HCT116 (cell line): ENCODE measurements at regions not wholly inside any gene's neighbourhood (a gene's known extent, or its start where the extent isn't known, plus 50 kb on each side); places are given as distances from the start of the nearest gene placed in this dataset.

Source experiments
- ATAC-seq: fragments of 200-7000 bp; cut with Tn5 transposase; 2 replicates; pipeline ENCODE4 v1.9.1; 2020; ENCODE audit warnings: mild to moderate bottlenecking, moderate library complexity
- BruUV-seq: library from RNA; stranded (reverse); fragments of 400-500 nt; replicated peaks from 2 replicates; lab custom pipeline; 2021; lab: Mats Ljungman, UMichigan
- CTCF ChIA-PET: fragments of 300-600 bp; sonication (Branson Sonifier 250); formaldehyde crosslinking; loops from one replicate; lab custom pipeline; 2021; ENCODE audit warnings: antibody characterized with exemption; lab: Charles Lee
- POLR2A ChIA-PET: fragments of 300-600, 350-600 bp; sonication (Branson Sonifier 250); formaldehyde crosslinking; loops from one replicate; lab custom pipeline; 2021; ENCODE audit warnings: antibody characterized with exemption; lab: Charles Lee
- RAD21 ChIA-PET, 2 experiments: fragments of 300-600 bp; sonication (Branson Sonifier 250); formaldehyde crosslinking; loops; one replicate each; lab custom pipeline; 2023; ENCODE audit warnings: low total read pairs in 2 of 2; ENCODE audit not compliant: uncharacterized antibody in 2 of 2, unreplicated experiment in 2 of 2, low non-redundant PET in 1 of 2; lab: Charles Lee
- DNase-seq: peaks from one replicate; pipeline ENCODE4 v3.0.0-alpha.2; 2010; ENCODE audit warnings: low read depth, low spot score
- H2AFZ ChIP-seq: fragments of 200-600 bp; shearing (Covaris generic), sonication (generic); 2 replicates; pipeline ENCODE4 v1.6.1; 2017; ENCODE audit warnings: low read depth, mixed run types, mixed read lengths, antibody characterized with exemption, low read length; ENCODE audit not compliant: poor library complexity, severe bottlenecking
- H3K27ac ChIP-seq: 2 replicates; pipeline ENCODE4 v1.5.1; 2012; ENCODE audit warnings: low read depth, low read length
- H3K27me3 ChIP-seq: fragments of 200-600 bp; sonication (generic); 2 replicates; pipeline ENCODE4 v1.6.1; 2016; ENCODE audit warnings: mixed run types, low read length, mixed read lengths; ENCODE audit not compliant: insufficient read depth
- H3K36me3 ChIP-seq, 2 experiments: fragments of 200-500 bp in 1 of 2; fragments of 200-600 bp in 1 of 2; sonication (Bioruptor generic) in 1 of 2; sonication (generic) in 1 of 2; 2 replicates each; pipeline versions ENCODE4 v1.5.1 to v1.6.1; 2014 to 2016; ENCODE audit warnings: low read length in 2 of 2, inconsistent platforms in 1 of 2, mixed read lengths in 1 of 2, mixed run types in 1 of 2; ENCODE audit not compliant: insufficient read depth in 2 of 2, control insufficient read depth in 1 of 2
- H3K4me1 ChIP-seq, 2 experiments: fragments of 200-600 bp in 1 of 2; sonication (generic) in 1 of 2; 2 replicates each; pipeline versions ENCODE4 v1.5.1 to v1.6.1; 2012 to 2017; ENCODE audit warnings: low read length in 2 of 2, inconsistent platforms in 1 of 2, mild to moderate bottlenecking in 1 of 2, mixed read lengths in 1 of 2, mixed run types in 1 of 2, moderate library complexity in 1 of 2; ENCODE audit not compliant: insufficient read depth in 2 of 2, control insufficient read depth in 1 of 2
- H3K4me2 ChIP-seq: fragments of 200-600 bp; sonication (generic); 2 replicates; pipeline ENCODE4 v1.6.1; 2017; ENCODE audit warnings: mixed run types, low read length, mixed read lengths
- H3K4me3 ChIP-seq, 2 experiments: fragments of 200-600 bp in 1 of 2; sonication (generic) in 1 of 2; replicated peaks in 1 of 2; 2 replicates each; pipeline ENCODE4 v1.5.1; 2011 to 2016; ENCODE audit warnings: low read length in 2 of 2, control low read depth in 1 of 2, low read depth in 1 of 2, mild to moderate bottlenecking in 1 of 2, mixed read lengths in 1 of 2, mixed run types in 1 of 2
- H3K79me2 ChIP-seq: fragments of 200-600 bp; sonication (generic); 2 replicates; pipeline ENCODE4 v1.6.1; 2017; ENCODE audit warnings: mild to moderate bottlenecking, mixed run types, low read length, moderate library complexity, mixed read lengths; ENCODE audit not compliant: insufficient read depth
- H3K9ac ChIP-seq: fragments of 200-600 bp; sonication (generic); 2 replicates; pipeline ENCODE4 v1.6.1; 2016; ENCODE audit warnings: low read length, mixed read lengths
- H3K9me2 ChIP-seq: fragments of 200-600 bp; sonication (generic), shearing (Covaris generic); 2 replicates; pipeline ENCODE4 v1.6.1; 2017; ENCODE audit warnings: mixed run types, mild to moderate bottlenecking, moderate library complexity; ENCODE audit not compliant: insufficient read depth
- H3K9me3 ChIP-seq, 2 experiments: fragments of 200-500 bp in 1 of 2; fragments of 200-600 bp in 1 of 2; sonication (Bioruptor generic) in 1 of 2; sonication (generic) in 1 of 2; 2 replicates each; pipeline ENCODE4 v1.6.1; 2014 to 2017; ENCODE audit warnings: low read length in 2 of 2, mixed read lengths in 2 of 2, inconsistent platforms in 1 of 2, low read depth in 1 of 2, mild to moderate bottlenecking in 1 of 2, mixed run types in 1 of 2, moderate library complexity in 1 of 2; ENCODE audit not compliant: control insufficient read depth in 1 of 2, insufficient read depth in 1 of 2
- H4K20me1 ChIP-seq: fragments of 200-600 bp; sonication (generic), shearing (Covaris generic); 2 replicates; pipeline ENCODE4 v1.6.1; 2017; ENCODE audit warnings: mixed run types, mild to moderate bottlenecking, moderate library complexity; ENCODE audit not compliant: insufficient read depth
- EGR1 ChIP-seq: IDR thresholded peaks from 2 replicates; pipeline ENCODE4 v1.6.1; 2012; ENCODE audit warnings: low read depth
- ELF1 ChIP-seq: IDR thresholded peaks from 2 replicates; pipeline ENCODE4 v1.6.1; 2012; ENCODE audit warnings: low read depth, borderline replicate concordance
- FOSL1 ChIP-seq: IDR thresholded peaks from 2 replicates; pipeline ENCODE4 v1.6.1; 2012; ENCODE audit warnings: low read depth
- POLR2AphosphoS5 ChIP-seq: IDR thresholded peaks from 2 replicates; pipeline ENCODE4 v1.6.1; 2011; ENCODE audit warnings: mild to moderate bottlenecking, low read depth, low read length, moderate library complexity
- SIN3A ChIP-seq: IDR thresholded peaks from 2 replicates; pipeline ENCODE4 v1.6.1; 2012; ENCODE audit warnings: low read depth
- SRF ChIP-seq: IDR thresholded peaks from 2 replicates; pipeline ENCODE4 v1.6.1; 2012; ENCODE audit warnings: low read depth
- YY1 ChIP-seq: IDR thresholded peaks from 2 replicates; pipeline ENCODE4 v1.6.1; 2011; ENCODE audit warnings: low read length, low read depth, moderate library complexity, mild to moderate bottlenecking; ENCODE audit not compliant: insufficient replicate concordance; ENCODE audit errors: extremely low read depth
- ZFX ChIP-seq: fragments of 450-650 bp; IDR thresholded peaks from 2 replicates; pipeline ENCODE4 v1.6.1; 2017
- ZNF274 ChIP-seq: fragments of 200-500 bp; sonication (Bioruptor generic); IDR thresholded peaks from 2 replicates; pipeline ENCODE4 v1.6.1; 2014; ENCODE audit warnings: mild to moderate bottlenecking, low read depth, low read length, inconsistent platforms
- intact Hi-C: fragments of 100-400 bp; cut with micrococcal nuclease; formaldehyde crosslinking; loops from 2 replicates; pipeline ENCODE4 v1.10.0; 2022
- TF ChIP-seq, protein P1 (sequence below): IDR thresholded peaks from 2 replicates; pipeline ENCODE4 v1.6.1; 2012; ENCODE audit warnings: low read depth
- TF ChIP-seq, protein P2 (sequence below): IDR thresholded peaks from 2 replicates; pipeline ENCODE4 v1.6.1; 2012
- TF ChIP-seq, protein P3 (sequence below), 3 experiments: fragments of 200-600 bp in 1 of 3; sonication (generic) in 1 of 3; IDR thresholded peaks in 2 of 3; conservative IDR thresholded peaks in 1 of 3; 2 replicates each; pipeline ENCODE4 v1.5.1; 2012 to 2017; ENCODE audit warnings: low read depth in 2 of 3, low read length in 2 of 3, antibody characterized with exemption in 1 of 3, borderline replicate concordance in 1 of 3, control low read depth in 1 of 3, mild to moderate bottlenecking in 1 of 3, mixed read lengths in 1 of 3, mixed run types in 1 of 3, moderate library complexity in 1 of 3; ENCODE audit not compliant: insufficient read depth in 1 of 3

DNA sequence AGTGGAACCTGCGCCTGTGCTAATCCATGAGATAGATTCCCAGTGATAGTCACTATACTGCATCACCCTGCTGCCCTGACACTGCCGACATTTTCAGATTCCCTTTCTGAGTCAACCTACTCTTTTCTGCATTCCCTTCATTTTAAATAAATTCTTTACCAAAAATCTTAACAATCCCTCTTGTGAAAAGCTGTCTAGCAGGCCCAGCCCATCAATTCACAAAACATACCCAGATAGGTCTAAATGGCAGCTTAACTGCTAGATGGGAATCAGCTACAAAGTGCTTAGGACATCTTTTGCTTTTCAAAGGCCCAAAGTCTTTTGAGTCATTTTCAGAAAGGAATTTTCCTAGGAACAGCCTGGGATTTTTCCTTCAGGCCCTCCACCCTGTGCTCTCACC, 180.1 kb upstream of the PTBP2 start:
- TF ChIP-seq SIN3A: no peak
- no peak for TF ChIP-seq ZFX
- no peak for TF ChIP-seq FOSL1
- TF ChIP-seq EGR1: no peak
- TF ChIP-seq SRF: no peak
- TF ChIP-seq ELF1: no peak
- no peak for TF ChIP-seq YY1
- TF ChIP-seq, all 23 proteins: peak for 0
- CTCF ChIA-PET: no interaction called here
- no TSS peak for BruUV-seq
- no peak for DNase-seq
- RAD21 ChIA-PET: no interaction called here
- H3K9ac ChIP-seq: no peak overlapping the region
- ATAC-seq: no peak
- intact Hi-C loops: no loop called here
- no peaks in the 10 kb centered on the region for H3K36me3 ChIP-seq
- H3K4me3 ChIP-seq: no peak overlapping the region
- POLR2A ChIA-PET: no interaction called here
- no peaks in the 10 kb centered on the region for H3K4me1 ChIP-seq
- no peaks in the 10 kb centered on the region for H3K9me2 ChIP-seq
- no peaks in the 10 kb centered on the region for H4K20me1 ChIP-seq
- no peak overlapping the region for H3K27ac ChIP-seq
- H3K9me3 ChIP-seq: no peaks in the 10 kb centered on the region
- H3K4me2 ChIP-seq: no peak overlapping the region
- H2AFZ ChIP-seq: no peak overlapping the region
- no peaks in the 10 kb centered on the region for H3K79me2 ChIP-seq
- H3K27me3 ChIP-seq: no peaks in the 10 kb centered on the region

GRCh38 chr1:96544051-96544830, 177.3 kb upstream of the PTBP2 start:
- ATAC-seq (no peak), DNase-seq (no peak)
- no peaks in the 10 kb centered on the region for H3K27me3 ChIP-seq
- TF ChIP-seq, protein P1, sequence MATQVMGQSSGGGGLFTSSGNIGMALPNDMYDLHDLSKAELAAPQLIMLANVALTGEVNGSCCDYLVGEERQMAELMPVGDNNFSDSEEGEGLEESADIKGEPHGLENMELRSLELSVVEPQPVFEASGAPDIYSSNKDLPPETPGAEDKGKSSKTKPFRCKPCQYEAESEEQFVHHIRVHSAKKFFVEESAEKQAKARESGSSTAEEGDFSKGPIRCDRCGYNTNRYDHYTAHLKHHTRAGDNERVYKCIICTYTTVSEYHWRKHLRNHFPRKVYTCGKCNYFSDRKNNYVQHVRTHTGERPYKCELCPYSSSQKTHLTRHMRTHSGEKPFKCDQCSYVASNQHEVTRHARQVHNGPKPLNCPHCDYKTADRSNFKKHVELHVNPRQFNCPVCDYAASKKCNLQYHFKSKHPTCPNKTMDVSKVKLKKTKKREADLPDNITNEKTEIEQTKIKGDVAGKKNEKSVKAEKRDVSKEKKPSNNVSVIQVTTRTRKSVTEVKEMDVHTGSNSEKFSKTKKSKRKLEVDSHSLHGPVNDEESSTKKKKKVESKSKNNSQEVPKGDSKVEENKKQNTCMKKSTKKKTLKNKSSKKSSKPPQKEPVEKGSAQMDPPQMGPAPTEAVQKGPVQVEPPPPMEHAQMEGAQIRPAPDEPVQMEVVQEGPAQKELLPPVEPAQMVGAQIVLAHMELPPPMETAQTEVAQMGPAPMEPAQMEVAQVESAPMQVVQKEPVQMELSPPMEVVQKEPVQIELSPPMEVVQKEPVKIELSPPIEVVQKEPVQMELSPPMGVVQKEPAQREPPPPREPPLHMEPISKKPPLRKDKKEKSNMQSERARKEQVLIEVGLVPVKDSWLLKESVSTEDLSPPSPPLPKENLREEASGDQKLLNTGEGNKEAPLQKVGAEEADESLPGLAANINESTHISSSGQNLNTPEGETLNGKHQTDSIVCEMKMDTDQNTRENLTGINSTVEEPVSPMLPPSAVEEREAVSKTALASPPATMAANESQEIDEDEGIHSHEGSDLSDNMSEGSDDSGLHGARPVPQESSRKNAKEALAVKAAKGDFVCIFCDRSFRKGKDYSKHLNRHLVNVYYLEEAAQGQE: no peak
- TF ChIP-seq, protein P2, sequence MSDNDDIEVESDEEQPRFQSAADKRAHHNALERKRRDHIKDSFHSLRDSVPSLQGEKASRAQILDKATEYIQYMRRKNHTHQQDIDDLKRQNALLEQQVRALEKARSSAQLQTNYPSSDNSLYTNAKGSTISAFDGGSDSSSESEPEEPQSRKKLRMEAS: no peak
- no peak for TF ChIP-seq FOSL1
- TF ChIP-seq, protein P3, sequence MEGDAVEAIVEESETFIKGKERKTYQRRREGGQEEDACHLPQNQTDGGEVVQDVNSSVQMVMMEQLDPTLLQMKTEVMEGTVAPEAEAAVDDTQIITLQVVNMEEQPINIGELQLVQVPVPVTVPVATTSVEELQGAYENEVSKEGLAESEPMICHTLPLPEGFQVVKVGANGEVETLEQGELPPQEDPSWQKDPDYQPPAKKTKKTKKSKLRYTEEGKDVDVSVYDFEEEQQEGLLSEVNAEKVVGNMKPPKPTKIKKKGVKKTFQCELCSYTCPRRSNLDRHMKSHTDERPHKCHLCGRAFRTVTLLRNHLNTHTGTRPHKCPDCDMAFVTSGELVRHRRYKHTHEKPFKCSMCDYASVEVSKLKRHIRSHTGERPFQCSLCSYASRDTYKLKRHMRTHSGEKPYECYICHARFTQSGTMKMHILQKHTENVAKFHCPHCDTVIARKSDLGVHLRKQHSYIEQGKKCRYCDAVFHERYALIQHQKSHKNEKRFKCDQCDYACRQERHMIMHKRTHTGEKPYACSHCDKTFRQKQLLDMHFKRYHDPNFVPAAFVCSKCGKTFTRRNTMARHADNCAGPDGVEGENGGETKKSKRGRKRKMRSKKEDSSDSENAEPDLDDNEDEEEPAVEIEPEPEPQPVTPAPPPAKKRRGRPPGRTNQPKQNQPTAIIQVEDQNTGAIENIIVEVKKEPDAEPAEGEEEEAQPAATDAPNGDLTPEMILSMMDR (IDR thresholded peaks at IDR 0.05 in 2 of 3, conservative IDR thresholded peaks at IDR 0.05 in 1 of 3; ENCODE audit: borderline replicate concordance in 1 of 3, insufficient read depth in 1 of 3, low read depth in 2 of 3, low read length in 2 of 3): no peak
- no peak for TF ChIP-seq POLR2AphosphoS5
- TF ChIP-seq ZNF274: no peak
- TF ChIP-seq ZFX: no peak

More at GRCh38 chr1:96544051-96544830, 177.3 kb upstream of the PTBP2 start:
- intact Hi-C loops: no loop called here
- Histone ChIP-seq H3K36me3 (no peaks in the 10 kb centered on the region), H4K20me1 (no peaks in the 10 kb centered on the region), H3K9me2 (no peaks in the 10 kb centered on the region), H3K27ac (no peak overlapping the region), H3K4me2 (no peak overlapping the region), H3K9ac (no peak overlapping the region), H3K4me3 (no peak overlapping the region), H3K79me2 (no peaks in the 10 kb centered on the region), H3K9me3 (no peaks in the 10 kb centered on the region), H2AFZ (no peak overlapping the region), H3K4me1 (no peaks in the 10 kb centered on the region)
- POLR2A ChIA-PET: no interaction called here
- CTCF ChIA-PET: no interaction called here
- RAD21 ChIA-PET: no interaction called here
- no TSS peak for BruUV-seq
